Spleen (tissue), 11 donors: ENCODE measurements at regions not wholly inside any gene's neighbourhood (a gene's known extent, or its start where the extent isn't known, plus 50 kb on each side); places are given as distances from the start of the nearest gene placed in this dataset.

Experiments used
- DNase-seq: peaks from one replicate; pipeline ENCODE4 v3.0.0-alpha.2; 2020
- H3K27ac ChIP-seq, 8 donors: fragments of 200-600 bp; sonication (generic) in 7 of 8; 1 replicate in 4 of 8; 2 replicates in 4 of 8; pipeline versions ENCODE4 v1.5.0 to v1.8.0; 2016 to 2021; ENCODE audit warnings: inconsistent platforms in 4 of 8, mild to moderate bottlenecking in 4 of 8, moderate library complexity in 1 of 8
- H3K27me3 ChIP-seq, 7 donors: fragments of 200-600 bp; sonication (generic) in 6 of 7; replicated peaks in 1 of 7; 1 replicate in 4 of 7; 2 replicates in 3 of 7; pipeline versions ENCODE4 v1.5.0 to v1.8.0; 2016 to 2021; ENCODE audit warnings: inconsistent platforms in 3 of 7, mild to moderate bottlenecking in 1 of 7
- H3K36me3 ChIP-seq, 6 donors: fragments of 200-600 bp; sonication (generic) in 5 of 6; 1 replicate in 4 of 6; 2 replicates in 2 of 6; pipeline versions ENCODE4 v1.5.0 to v1.8.0; 2016 to 2021; ENCODE audit warnings: inconsistent platforms in 2 of 6
- H3K4me1 ChIP-seq, 6 donors: fragments of 200-600 bp; sonication (generic) in 5 of 6; 1 replicate in 3 of 6; 2 replicates in 3 of 6; pipeline versions ENCODE4 v1.5.0 to v1.8.0; 2016 to 2021; ENCODE audit warnings: inconsistent platforms in 3 of 6
- H3K4me3 ChIP-seq, 8 donors: fragments of 200-600 bp; sonication (generic) in 7 of 8; 1 replicate in 4 of 8; 2 replicates in 4 of 8; pipeline versions ENCODE4 v1.5.0 to v1.8.0; 2016 to 2021; ENCODE audit warnings: inconsistent platforms in 4 of 8, mild to moderate bottlenecking in 4 of 8, moderate library complexity in 2 of 8
- H3K9me3 ChIP-seq, 8 donors: fragments of 200-600 bp; sonication (generic) in 7 of 8; 1 replicate in 4 of 8; 2 replicates in 4 of 8; pipeline versions ENCODE4 v1.5.0 to v1.8.0; 2016 to 2021; ENCODE audit warnings: inconsistent platforms in 4 of 8
- POLR2A ChIP-seq, 3 donors: fragments of 450-650 bp; IDR thresholded peaks; one replicate each; pipeline ENCODE4 v1.5.1; 2017; ENCODE audit warnings: antibody characterized with exemption in 3 of 3, mild to moderate bottlenecking in 1 of 3
- POLR2AphosphoS5 ChIP-seq, 3 donors: sonication (generic); formaldehyde crosslinking; IDR thresholded peaks; one replicate each; pipeline ENCODE4 v1.5.1; 2017; ENCODE audit warnings: antibody characterized with exemption in 3 of 3
- WGBS, 5 donors: extraction: QIAGEN DNeasy Blood & Tissue Kit in 3 of 5; methylation state at CpG; one replicate each; pipeline versions ENCODE4 v1.1.5 to v1.1.7; 2013 to 2018; 5-methylcytosine and 5-hydroxymethylcytosine counted together
- intact Hi-C: fragments of 100-400 bp; cut with DNase I; formaldehyde crosslinking; loops from one replicate; pipeline ENCODE4 v1.15.0; 2023; ENCODE audit warnings: low total_unique reads
- TF ChIP-seq, protein P1 (sequence below), 11 experiments: fragments of 200-600 bp in 7 of 11; fragments of 450-650 bp in 4 of 11; sonication (generic) in 4 of 11; IDR thresholded peaks in 8 of 11; conservative IDR thresholded peaks in 3 of 11; 1 replicate in 7 of 11; 2 replicates in 4 of 11; pipeline versions ENCODE4 v1.4.0 to v1.8.0; 2016 to 2021; ENCODE audit warnings: antibody characterized with exemption in 11 of 11, inconsistent platforms in 4 of 11, mild to moderate bottlenecking in 1 of 11
- donor health status: healthy with polysubstance abuse.
- donor health status: DM: no; HTN: no; CAD: no; lungs with moderate emphysema.
- donor health status: DM: no; HTN: no; CAD: no.
- donor health status: Bipolar disorder and iron deficiency.
- donor health status: healthy.
- donor health status: DM: no; HTN: no; CAD: no.
- donor health status: DM: yes; HTN: yes; CAD: no.

GRCh38 chr11:92322225-92322624, 97.6 kb downstream of the FAT3 start:
- no peaks in the 10 kb centered on the region for H3K36me3 ChIP-seq
- no peaks in the 10 kb centered on the region for H3K27me3 ChIP-seq
- H3K4me1 ChIP-seq = no peaks in the 10 kb centered on the region
- DNase-seq = no peak
- 68 to 75% (median 71%) methylated on average over 3 of the region's 3 CpGs for WGBS, 5 donors
- no peak for TF ChIP-seq POLR2A (IDR thresholded peaks at IDR 0.05)
- TF ChIP-seq POLR2AphosphoS5 (IDR thresholded peaks at IDR 0.05) = no peak
- TF ChIP-seq, protein P1, sequence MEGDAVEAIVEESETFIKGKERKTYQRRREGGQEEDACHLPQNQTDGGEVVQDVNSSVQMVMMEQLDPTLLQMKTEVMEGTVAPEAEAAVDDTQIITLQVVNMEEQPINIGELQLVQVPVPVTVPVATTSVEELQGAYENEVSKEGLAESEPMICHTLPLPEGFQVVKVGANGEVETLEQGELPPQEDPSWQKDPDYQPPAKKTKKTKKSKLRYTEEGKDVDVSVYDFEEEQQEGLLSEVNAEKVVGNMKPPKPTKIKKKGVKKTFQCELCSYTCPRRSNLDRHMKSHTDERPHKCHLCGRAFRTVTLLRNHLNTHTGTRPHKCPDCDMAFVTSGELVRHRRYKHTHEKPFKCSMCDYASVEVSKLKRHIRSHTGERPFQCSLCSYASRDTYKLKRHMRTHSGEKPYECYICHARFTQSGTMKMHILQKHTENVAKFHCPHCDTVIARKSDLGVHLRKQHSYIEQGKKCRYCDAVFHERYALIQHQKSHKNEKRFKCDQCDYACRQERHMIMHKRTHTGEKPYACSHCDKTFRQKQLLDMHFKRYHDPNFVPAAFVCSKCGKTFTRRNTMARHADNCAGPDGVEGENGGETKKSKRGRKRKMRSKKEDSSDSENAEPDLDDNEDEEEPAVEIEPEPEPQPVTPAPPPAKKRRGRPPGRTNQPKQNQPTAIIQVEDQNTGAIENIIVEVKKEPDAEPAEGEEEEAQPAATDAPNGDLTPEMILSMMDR (IDR thresholded peaks at IDR 0.05 in 8 of 11, conservative IDR thresholded peaks at IDR 0.05 in 3 of 11) = no peak
- no peak overlapping the region for H3K4me3 ChIP-seq
- peaks cover 0 to 9% (median 0%) of the 10 kb centered on the region in 8 donors for H3K9me3 ChIP-seq
- intact Hi-C loops = no loop called here
- no peak overlapping the region for H3K27ac ChIP-seq

GRCh38 chr11:92324890-92325289, 100.3 kb downstream of the FAT3 start:
- no peak for TF ChIP-seq POLR2A (IDR thresholded peaks at IDR 0.05)
- TF ChIP-seq, protein P1 (IDR thresholded peaks at IDR 0.05 in 8 of 11, conservative IDR thresholded peaks at IDR 0.05 in 3 of 11) = no peak
- no peak for TF ChIP-seq POLR2AphosphoS5 (IDR thresholded peaks at IDR 0.05)
- intact Hi-C loops = no loop called here
- no peaks in the 10 kb centered on the region for H3K27me3 ChIP-seq

GRCh38 chr11:92325416-92325815, 100.8 kb downstream of the FAT3 start:
- Histone ChIP-seq H3K27ac (no peak overlapping the region), H3K27me3 (no peaks in the 10 kb centered on the region), H3K4me3 (no peak overlapping the region), H3K9me3 (peaks cover 0 to 9% (median 0%) of the 10 kb centered on the region in 8 donors), H3K4me1 (no peaks in the 10 kb centered on the region), H3K36me3 (no peaks in the 10 kb centered on the region)
- 69 to 78% (median 71%) methylated on average over 3 of the region's 3 CpGs for WGBS, 5 donors
- intact Hi-C loops = no loop called here
- DNase-seq = no peak
- TF ChIP-seq, protein P1 (IDR thresholded peaks at IDR 0.05 in 8 of 11, conservative IDR thresholded peaks at IDR 0.05 in 3 of 11) = no peak
- TF ChIP-seq POLR2AphosphoS5 (IDR thresholded peaks at IDR 0.05) (no peak), POLR2A (IDR thresholded peaks at IDR 0.05) (no peak)

More at GRCh38 chr11:92324890-92325289, 100.3 kb downstream of the FAT3 start:
- Histone ChIP-seq H3K36me3 (no peaks in the 10 kb centered on the region), H3K27ac (no peak overlapping the region), H3K9me3 (peaks cover 0 to 9% (median 0%) of the 10 kb centered on the region in 8 donors), H3K4me1 (no peaks in the 10 kb centered on the region), H3K4me3 (no peak overlapping the region)
- WGBS, 5 donors = 62 to 81% (median 68%) methylated on average over 1 of the region's 1 CpG
- DNase-seq = no peak

GRCh38 chr11:92329137-92329536, 104.5 kb downstream of the FAT3 start:
- intact Hi-C loops = no loop called here
- no peaks in the 10 kb centered on the region for H3K9me3 ChIP-seq

More at GRCh38 chr11:92329137-92329536, 104.5 kb downstream of the FAT3 start:
- Histone ChIP-seq H3K36me3 (no peaks in the 10 kb centered on the region), H3K27ac (no peak overlapping the region), H3K4me1 (no peaks in the 10 kb centered on the region), H3K4me3 (no peak overlapping the region), H3K27me3 (no peaks in the 10 kb centered on the region)
- 20 to 39% (median 31%) methylated on average over 2 of the region's 2 CpGs for WGBS, 5 donors
- TF ChIP-seq POLR2A (IDR thresholded peaks at IDR 0.05) (no peak), POLR2AphosphoS5 (IDR thresholded peaks at IDR 0.05) (no peak)
- TF ChIP-seq, protein P1 (IDR thresholded peaks at IDR 0.05 in 8 of 11, conservative IDR thresholded peaks at IDR 0.05 in 3 of 11) = no peak
- DNase-seq = no peak
